ENCODE measurements at regions not wholly inside any gene's neighbourhood (a gene's known extent, or its start where the extent isn't known, plus 50 kb on each side); places are given as distances from the start of the nearest gene placed in this dataset.

DNA sequence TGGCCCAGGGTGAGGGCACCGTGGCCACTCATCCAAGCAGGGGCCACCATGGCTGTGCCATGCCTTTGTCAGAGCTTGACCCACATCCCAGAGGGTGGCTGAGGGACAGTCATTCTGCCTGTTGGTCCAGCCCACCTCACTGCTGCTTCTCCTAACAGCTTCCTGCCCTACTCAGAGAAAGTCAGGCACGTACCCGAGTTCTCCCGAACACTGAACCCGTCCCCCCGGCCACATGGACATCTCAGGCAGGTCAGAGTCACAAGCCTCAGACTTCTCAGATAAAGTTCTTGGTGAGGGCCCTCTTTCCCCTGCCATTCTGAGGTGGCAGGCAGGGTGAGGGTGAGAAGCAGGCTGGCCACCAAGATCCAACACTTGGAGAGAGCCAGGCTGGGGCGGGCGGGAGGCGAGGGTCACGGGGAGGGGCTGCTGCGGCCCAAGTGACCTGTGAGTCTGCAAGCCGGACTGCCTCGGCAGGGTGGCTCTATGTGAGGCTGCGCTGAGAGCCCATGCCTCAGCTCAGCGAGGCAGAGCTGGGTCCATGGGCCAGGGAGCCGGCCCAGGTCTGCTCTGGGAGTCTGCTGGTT, 317.8 kb downstream of the TMEM121 start:
- DNase-seq (ENCODE audit: low spot score) (no peak), ATAC-seq (ENCODE audit: insufficient number of reproducible peaks, low FRiP score, low read depth) (no peak)
- H3K4me1 ChIP-seq (ENCODE audit: control insufficient read depth in 1 of 2, low read depth in 2 of 2) = no peaks in the 10 kb centered on the region
- H3K27ac ChIP-seq = no peak overlapping the region
- no peak overlapping the region for H3K4me3 ChIP-seq
- no peaks in the 10 kb centered on the region for H3K36me3 ChIP-seq
- TF ChIP-seq, protein P1, sequence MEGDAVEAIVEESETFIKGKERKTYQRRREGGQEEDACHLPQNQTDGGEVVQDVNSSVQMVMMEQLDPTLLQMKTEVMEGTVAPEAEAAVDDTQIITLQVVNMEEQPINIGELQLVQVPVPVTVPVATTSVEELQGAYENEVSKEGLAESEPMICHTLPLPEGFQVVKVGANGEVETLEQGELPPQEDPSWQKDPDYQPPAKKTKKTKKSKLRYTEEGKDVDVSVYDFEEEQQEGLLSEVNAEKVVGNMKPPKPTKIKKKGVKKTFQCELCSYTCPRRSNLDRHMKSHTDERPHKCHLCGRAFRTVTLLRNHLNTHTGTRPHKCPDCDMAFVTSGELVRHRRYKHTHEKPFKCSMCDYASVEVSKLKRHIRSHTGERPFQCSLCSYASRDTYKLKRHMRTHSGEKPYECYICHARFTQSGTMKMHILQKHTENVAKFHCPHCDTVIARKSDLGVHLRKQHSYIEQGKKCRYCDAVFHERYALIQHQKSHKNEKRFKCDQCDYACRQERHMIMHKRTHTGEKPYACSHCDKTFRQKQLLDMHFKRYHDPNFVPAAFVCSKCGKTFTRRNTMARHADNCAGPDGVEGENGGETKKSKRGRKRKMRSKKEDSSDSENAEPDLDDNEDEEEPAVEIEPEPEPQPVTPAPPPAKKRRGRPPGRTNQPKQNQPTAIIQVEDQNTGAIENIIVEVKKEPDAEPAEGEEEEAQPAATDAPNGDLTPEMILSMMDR (IDR thresholded peaks at IDR 0.05) = no peak
- H3K9me3 ChIP-seq = no peaks in the 10 kb centered on the region
- no peaks in the 10 kb centered on the region for H3K27me3 ChIP-seq (replicated peaks; ENCODE audit: insufficient read depth)

DNA sequence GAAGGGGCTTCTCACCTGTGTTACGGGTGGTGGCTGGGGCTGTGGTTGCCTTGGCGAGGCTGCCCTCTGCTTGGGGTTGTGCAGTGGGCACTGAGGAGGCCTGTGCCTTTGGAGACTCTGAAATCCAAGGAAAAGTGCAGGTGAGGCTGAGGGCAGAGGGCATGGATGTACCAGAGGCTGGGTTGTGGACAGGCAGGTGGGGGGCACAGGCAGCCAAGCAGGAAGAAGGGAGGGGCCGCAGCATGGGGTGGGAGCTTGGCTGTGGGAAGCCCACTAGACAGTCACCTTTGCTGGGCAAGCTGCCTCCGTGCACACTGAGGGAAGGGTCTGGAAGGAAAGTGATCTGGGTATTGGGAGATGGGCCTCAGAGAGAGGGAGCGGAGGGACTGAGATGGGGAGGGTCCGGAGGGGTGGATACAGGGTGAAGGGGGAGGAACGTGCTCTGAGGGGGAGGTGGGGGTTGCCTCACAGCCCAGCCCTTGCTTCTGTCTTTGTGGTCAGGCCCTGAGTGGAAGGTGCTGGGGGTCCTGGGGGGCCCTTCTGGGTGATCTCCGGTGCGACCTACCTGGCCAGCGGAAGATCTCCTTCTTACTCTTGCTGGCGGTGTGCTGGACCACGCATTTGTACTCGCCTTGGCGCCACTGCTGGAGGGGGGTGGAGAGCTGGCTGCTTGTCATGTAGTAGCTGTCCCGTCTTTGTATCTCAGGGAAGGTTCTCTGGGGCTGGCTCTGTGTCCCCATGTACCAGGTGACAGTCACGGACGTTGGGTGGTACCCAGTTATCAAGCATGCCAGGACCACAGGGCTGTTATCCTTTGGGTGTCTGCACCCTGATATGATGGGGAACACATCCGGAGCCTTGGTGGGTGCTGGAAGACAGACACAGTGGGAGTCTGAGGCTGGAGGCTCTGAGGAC, 318.7 kb downstream of the TMEM121 start:
- no peak for DNase-seq (ENCODE audit: low spot score)
- no peak for ATAC-seq (ENCODE audit: insufficient number of reproducible peaks, low FRiP score, low read depth)
- H3K9me3 ChIP-seq = no peaks in the 10 kb centered on the region
- no peaks in the 10 kb centered on the region for H3K36me3 ChIP-seq
- H3K27ac ChIP-seq = no peak overlapping the region
- no peaks in the 10 kb centered on the region for H3K4me1 ChIP-seq (ENCODE audit: control insufficient read depth in 1 of 2, low read depth in 2 of 2)
- H3K4me3 ChIP-seq = no peak overlapping the region
- H3K27me3 ChIP-seq (replicated peaks; ENCODE audit: insufficient read depth) = no peaks in the 10 kb centered on the region
- TF ChIP-seq, protein P1 (IDR thresholded peaks at IDR 0.05) = no peak

DNA sequence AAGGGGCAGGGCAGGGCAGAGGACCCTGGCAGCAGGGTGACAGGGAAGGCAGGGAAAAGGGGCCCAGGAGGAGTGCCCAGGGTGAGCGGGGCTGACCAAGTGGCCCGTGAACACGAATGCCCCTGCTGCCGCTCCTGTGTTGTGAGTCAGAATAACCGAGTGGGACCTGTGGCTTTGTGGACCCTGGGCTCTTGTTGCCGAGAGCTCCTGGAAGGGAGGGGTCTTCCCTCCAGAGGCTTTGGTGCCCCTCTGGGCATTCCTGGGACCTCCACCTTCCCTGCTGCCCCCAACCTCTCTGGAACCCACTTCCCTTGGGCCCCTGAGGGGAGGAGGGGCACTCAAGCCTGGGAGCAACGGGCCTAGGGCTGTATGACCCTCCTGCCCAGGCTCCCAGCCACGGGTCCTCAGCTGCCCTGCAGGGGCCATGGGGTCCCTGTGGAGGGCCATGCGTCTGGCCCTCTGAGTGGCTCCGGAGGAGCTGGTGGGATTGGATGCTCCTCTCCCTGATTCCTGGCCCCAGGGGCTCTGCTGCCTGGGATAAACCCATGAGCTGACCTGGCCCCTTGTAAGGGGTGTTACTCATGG, 319.4 kb downstream of the TMEM121 start:
- H3K36me3 ChIP-seq = no peaks in the 10 kb centered on the region
- ATAC-seq (ENCODE audit: insufficient number of reproducible peaks, low FRiP score, low read depth) (no peak), DNase-seq (ENCODE audit: low spot score) (no peak)
- no peak overlapping the region for H3K27ac ChIP-seq
- no peak overlapping the region for H3K4me3 ChIP-seq
- no peaks in the 10 kb centered on the region for H3K9me3 ChIP-seq
- H3K27me3 ChIP-seq (replicated peaks; ENCODE audit: insufficient read depth) = no peaks in the 10 kb centered on the region
- no peaks in the 10 kb centered on the region for H3K4me1 ChIP-seq (ENCODE audit: control insufficient read depth in 1 of 2, low read depth in 2 of 2)
- TF ChIP-seq, protein P1 (IDR thresholded peaks at IDR 0.05) = no peak

DNA sequence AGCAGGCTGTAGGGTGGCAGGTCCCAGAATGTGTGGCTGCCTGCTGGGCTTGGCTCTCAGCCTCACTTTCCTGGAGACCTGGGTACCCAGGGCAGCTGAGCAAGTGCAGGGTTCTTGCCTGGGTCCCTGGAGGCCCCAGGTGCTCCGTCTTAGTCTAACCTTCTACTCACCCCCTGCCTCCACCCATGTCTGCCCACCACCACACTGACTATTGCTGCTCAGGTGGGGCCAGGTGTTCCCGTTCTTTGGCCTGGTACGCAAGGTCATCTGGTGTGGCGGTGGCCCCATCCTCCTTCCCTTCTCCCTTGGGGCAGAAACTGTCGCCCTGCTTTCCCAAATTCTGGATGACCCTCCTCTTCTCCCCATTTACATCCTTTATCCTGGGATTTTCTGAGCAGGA, 319.9 kb downstream of the TMEM121 start:
- H3K27ac ChIP-seq = no peak overlapping the region
- H3K27me3 ChIP-seq (replicated peaks; ENCODE audit: insufficient read depth) = no peaks in the 10 kb centered on the region
- DNase-seq (ENCODE audit: low spot score) (no peak), ATAC-seq (ENCODE audit: insufficient number of reproducible peaks, low FRiP score, low read depth) (no peak)
- no peaks in the 10 kb centered on the region for H3K4me1 ChIP-seq (ENCODE audit: control insufficient read depth in 1 of 2, low read depth in 2 of 2)
- TF ChIP-seq, protein P1 (IDR thresholded peaks at IDR 0.05) = no peak
- no peak overlapping the region for H3K4me3 ChIP-seq
- no peaks in the 10 kb centered on the region for H3K9me3 ChIP-seq
- H3K36me3 ChIP-seq = no peaks in the 10 kb centered on the region

DNA sequence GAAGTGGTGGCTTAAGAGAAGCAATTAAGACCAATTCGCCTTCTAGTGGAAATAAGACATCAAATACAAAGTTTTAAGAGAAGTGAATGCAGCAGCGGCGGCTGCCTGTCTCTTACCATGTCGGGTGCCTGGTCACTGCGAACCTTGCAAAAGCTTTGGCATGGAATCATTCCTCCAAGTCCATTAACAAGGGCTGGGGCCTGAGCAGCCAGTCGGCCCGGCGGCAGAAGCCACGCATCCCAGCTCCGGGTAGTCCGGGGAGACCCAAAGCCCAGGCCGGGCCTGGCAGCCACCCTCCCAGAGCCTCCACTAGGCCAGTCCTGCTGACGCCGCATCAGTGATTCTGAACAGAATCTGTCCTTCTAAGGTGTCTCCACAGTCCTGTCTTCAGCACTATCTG, 321.0 kb downstream of the TMEM121 start:
- no peaks in the 10 kb centered on the region for H3K4me1 ChIP-seq (ENCODE audit: control insufficient read depth in 1 of 2, low read depth in 2 of 2)
- TF ChIP-seq, protein P1 (IDR thresholded peaks at IDR 0.05) = no peak
- ATAC-seq (ENCODE audit: insufficient number of reproducible peaks, low FRiP score, low read depth) (no peak), DNase-seq (ENCODE audit: low spot score) (no peak)
- H3K27ac ChIP-seq = no peak overlapping the region
- H3K27me3 ChIP-seq (replicated peaks; ENCODE audit: insufficient read depth) = no peaks in the 10 kb centered on the region
- H3K4me3 ChIP-seq = no peak overlapping the region
- no peaks in the 10 kb centered on the region for H3K36me3 ChIP-seq
- no peaks in the 10 kb centered on the region for H3K9me3 ChIP-seq
